NT2/D1 (cell line): ENCODE measurements at regions not wholly inside any gene's neighbourhood (a gene's known extent, or its start where the extent isn't known, plus 50 kb on each side); places are given as distances from the start of the nearest gene placed in this dataset.

ENCODE experiments used
- DNase-seq: peaks from one replicate; pipeline ENCODE4 v3.0.0-alpha.2; 2011; ENCODE audit warnings: low read depth, low spot score
- H3K27me3 ChIP-seq: 2 replicates; pipeline ENCODE4 v1.6.0; 2011; ENCODE audit warnings: mild to moderate bottlenecking; ENCODE audit not compliant: insufficient read length, insufficient read depth
- H3K36me3 ChIP-seq: 2 replicates; pipeline ENCODE4 v1.6.1; 2011; ENCODE audit warnings: mild to moderate bottlenecking, low read length, mixed read lengths; ENCODE audit not compliant: insufficient read depth, insufficient read length
- H3K4me1 ChIP-seq: 2 replicates; pipeline ENCODE4 v1.5.1; 2011; ENCODE audit not compliant: insufficient read depth, insufficient read length
- H3K4me3 ChIP-seq: 2 replicates; pipeline ENCODE4 v1.5.1; 2011; ENCODE audit warnings: low read depth; ENCODE audit not compliant: insufficient read length
- H3K9ac ChIP-seq: 2 replicates; pipeline ENCODE4 v1.6.0; 2011; ENCODE audit warnings: low read depth; ENCODE audit not compliant: insufficient read length
- H3K9me3 ChIP-seq: 2 replicates; pipeline ENCODE4 v1.5.1; 2011; ENCODE audit warnings: mild to moderate bottlenecking, low read length; ENCODE audit not compliant: insufficient read depth
- SUZ12 ChIP-seq: IDR thresholded peaks from 2 replicates; pipeline ENCODE4 v1.6.1; 2011; ENCODE audit not compliant: insufficient read length, insufficient read depth; ENCODE audit errors: extremely low read depth
- YY1 ChIP-seq: IDR thresholded peaks from 2 replicates; pipeline ENCODE4 v1.6.1; 2011; ENCODE audit not compliant: insufficient read length, insufficient read depth
- ZNF274 ChIP-seq: IDR thresholded peaks from 2 replicates; pipeline ENCODE4 v1.6.1; 2011; ENCODE audit warnings: mild to moderate bottlenecking, low read depth, low read length

DNA sequence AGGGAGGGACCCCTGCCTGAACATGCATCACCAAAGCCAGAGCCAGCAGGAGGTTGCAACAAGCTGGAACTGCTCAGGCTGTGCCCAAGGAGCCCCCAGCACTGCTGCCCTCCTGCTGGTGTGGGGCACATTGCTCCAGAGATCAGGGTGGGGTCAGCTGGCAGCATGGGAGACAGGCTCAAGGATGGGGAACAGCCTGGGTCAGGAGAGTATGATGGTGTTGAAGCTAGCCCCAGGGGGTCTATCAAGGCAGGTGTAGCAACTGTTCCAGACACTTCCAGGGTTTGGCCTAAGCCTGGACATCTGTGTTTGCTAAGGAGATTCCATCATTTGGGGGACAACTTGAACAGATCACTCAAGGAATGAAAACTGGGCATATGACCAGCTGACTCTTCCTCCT is 133.1 kb downstream of the ATPSCKMT start:
- Histone ChIP-seq H3K4me1 (no peaks in the 10 kb centered on the region), H3K36me3 (no peaks in the 10 kb centered on the region), H3K27me3 (no peaks in the 10 kb centered on the region), H3K4me3 (no peak overlapping the region), H3K9me3 (no peaks in the 10 kb centered on the region; the same call in 1 of the 2 replicates), H3K9ac (no peak overlapping the region)
- no peak for DNase-seq
- TF ChIP-seq ZNF274 (no peak), YY1 (no peak), SUZ12 (no peak)

DNA sequence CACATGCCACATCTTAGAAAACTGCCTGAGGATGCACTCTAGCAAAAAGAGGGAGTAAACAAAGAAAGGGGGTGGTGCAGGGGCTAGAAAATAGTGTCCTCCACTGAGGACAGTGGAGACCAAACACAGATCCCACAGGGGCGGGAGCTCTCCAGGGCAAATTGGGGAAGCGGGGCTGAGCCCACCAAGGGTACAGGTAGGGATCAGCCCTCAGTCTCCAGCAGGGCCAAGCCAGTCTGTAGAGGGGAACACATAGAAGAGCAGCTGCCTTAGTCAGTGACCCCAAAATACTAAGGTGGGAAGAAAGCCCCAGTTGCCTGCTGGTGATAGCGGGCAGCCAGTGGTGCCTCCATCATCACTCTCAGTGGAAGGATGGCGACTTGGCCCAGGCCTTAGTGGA is 134.0 kb downstream of the ATPSCKMT start:
- DNase-seq = no peak
- Histone ChIP-seq H3K36me3 (no peaks in the 10 kb centered on the region), H3K27me3 (no peaks in the 10 kb centered on the region), H3K4me3 (no peak overlapping the region), H3K9ac (no peak overlapping the region), H3K9me3 (no peaks in the 10 kb centered on the region; the same call in 1 of the 2 replicates), H3K4me1 (no peaks in the 10 kb centered on the region)
- TF ChIP-seq ZNF274 (no peak), SUZ12 (no peak), YY1 (no peak)

- TF ChIP-seq SUZ12 = no peak
- TF ChIP-seq YY1 = no peak
- TF ChIP-seq ZNF274 = no peak
- H3K4me1 ChIP-seq = no peaks in the 10 kb centered on the region
- H3K4me3 ChIP-seq = no peak overlapping the region
- no peaks in the 10 kb centered on the region for H3K27me3 ChIP-seq
- H3K36me3 ChIP-seq = no peaks in the 10 kb centered on the region
- peak; percentile 23 for DNase-seq
- H3K9me3 ChIP-seq = no peaks in the 10 kb centered on the region; the same call in 1 of the 2 replicates
- no peak overlapping the region for H3K9ac ChIP-seq
Measured at GRCh38 chr5:10111571-10111970, 138.1 kb downstream of the ATPSCKMT start.

DNA sequence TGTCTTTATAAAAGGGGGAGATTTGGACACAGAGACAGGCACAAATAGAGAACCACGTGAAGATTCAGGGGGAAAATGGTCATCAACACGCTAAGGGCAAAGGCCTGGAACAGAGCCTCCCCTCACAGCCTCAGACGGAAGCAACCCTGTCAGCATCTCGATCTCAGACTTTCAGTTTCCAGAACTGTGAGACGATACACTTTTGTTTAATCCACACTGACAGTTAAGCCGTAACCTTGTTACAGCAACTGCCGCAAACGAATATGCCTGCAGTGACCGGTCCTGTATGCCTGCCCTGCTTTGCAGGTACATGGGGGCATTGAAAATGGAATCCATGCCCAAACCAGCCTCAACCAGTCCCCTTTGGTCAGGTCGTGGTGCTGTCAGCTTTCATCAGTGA is 139.5 kb downstream of the ATPSCKMT start:
- Histone ChIP-seq H3K4me1 (no peaks in the 10 kb centered on the region), H3K9ac (no peak overlapping the region), H3K4me3 (no peak overlapping the region)

DNA sequence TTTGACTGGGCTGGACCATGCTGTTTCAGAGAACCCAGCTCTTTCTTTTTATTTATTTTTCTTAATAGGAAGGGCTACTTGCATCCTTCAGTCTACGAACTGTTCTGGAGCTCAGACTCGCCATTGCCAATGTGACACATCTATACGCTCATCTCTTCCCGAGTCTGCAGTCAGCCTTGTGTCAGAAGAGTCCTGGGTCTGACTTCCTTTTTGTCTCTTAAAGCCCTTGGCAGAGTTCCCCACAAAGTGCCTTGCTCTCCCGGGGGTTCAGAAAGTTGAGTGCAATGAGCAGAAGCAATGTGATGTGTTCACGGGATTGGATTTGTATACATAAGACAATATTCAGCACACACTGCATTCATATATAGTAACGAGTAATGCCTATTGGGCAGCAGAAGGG is 140.4 kb downstream of the ATPSCKMT start:
- no peak overlapping the region for H3K4me3 ChIP-seq
- DNase-seq = no peak
- H3K9me3 ChIP-seq = no peaks in the 10 kb centered on the region; the same call in 1 of the 2 replicates
- no peak overlapping the region for H3K9ac ChIP-seq
- no peaks in the 10 kb centered on the region for H3K36me3 ChIP-seq
- H3K4me1 ChIP-seq = no peaks in the 10 kb centered on the region
- no peak for TF ChIP-seq YY1
- no peak for TF ChIP-seq SUZ12
- no peak for TF ChIP-seq ZNF274
- no peaks in the 10 kb centered on the region for H3K27me3 ChIP-seq

More for the DNA sequence above, 139.5 kb downstream of the ATPSCKMT start:
- Histone ChIP-seq H3K27me3 (no peaks in the 10 kb centered on the region), H3K36me3 (no peaks in the 10 kb centered on the region), H3K9me3 (no peaks in the 10 kb centered on the region; the same call in 1 of the 2 replicates)
- no peak for DNase-seq
- TF ChIP-seq ZNF274 (no peak), SUZ12 (no peak), YY1 (no peak)

DNA sequence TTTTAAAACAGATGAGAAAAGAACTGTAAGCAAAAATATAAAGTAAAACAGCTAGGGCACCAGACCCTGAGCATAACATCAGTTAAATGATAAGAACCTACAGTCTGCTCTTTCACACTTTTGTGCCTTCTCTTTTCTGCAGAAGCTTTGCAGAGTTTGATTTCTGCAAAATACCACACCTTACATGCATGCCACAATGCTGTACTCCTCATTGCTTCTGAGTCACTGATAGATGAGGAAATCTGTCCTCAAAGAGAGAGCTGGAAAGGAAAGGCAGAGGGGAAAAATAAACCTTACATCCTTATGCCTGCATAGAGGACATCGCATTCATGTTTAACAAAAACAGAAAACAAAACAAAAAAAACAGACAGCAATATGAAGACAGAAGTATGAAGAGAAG is 142.9 kb downstream of the ATPSCKMT start:
- Histone ChIP-seq H3K4me3 (no peak overlapping the region), H3K9me3 (peaks cover 4% of the 10 kb centered on the region; the same call in 1 of the 2 replicates), H3K9ac (no peak overlapping the region), H3K36me3 (no peaks in the 10 kb centered on the region), H3K4me1 (no peaks in the 10 kb centered on the region), H3K27me3 (no peaks in the 10 kb centered on the region)
- no peak for DNase-seq
- TF ChIP-seq YY1 (no peak), ZNF274 (no peak), SUZ12 (no peak)

DNA sequence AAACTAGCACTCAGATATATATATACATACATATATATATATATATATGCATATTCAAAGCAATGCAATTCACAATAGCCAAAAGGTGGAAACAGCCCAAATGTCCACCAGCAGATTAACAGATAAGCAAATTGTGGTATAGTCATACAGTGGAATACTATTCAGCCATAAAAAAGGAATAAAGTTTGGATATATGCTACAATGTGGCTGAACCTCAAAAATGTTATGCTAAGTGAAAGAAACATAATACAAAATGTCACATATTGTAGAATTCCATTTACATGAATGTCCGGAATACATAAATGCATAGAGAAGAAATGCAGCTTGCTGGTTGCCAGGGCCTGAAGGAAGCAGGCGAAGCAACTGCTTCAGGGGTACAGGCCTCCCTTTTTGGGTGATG is 143.4 kb downstream of the ATPSCKMT start:
- Histone ChIP-seq H3K4me1 (no peaks in the 10 kb centered on the region), H3K9me3 (peaks cover 8% of the 10 kb centered on the region; the same call in 1 of the 2 replicates), H3K27me3 (no peaks in the 10 kb centered on the region), H3K4me3 (no peak overlapping the region), H3K36me3 (no peaks in the 10 kb centered on the region), H3K9ac (no peak overlapping the region)
- no peak for TF ChIP-seq SUZ12
- TF ChIP-seq YY1 = no peak
- no peak for TF ChIP-seq ZNF274
- DNase-seq = no peak
